ENCODE measurements at regions not wholly inside any gene's neighbourhood (a gene's known extent, or its start where the extent isn't known, plus 50 kb on each side); places are given as distances from the start of the nearest gene placed in this dataset.
"Not testable (repeated sequence)": the region's sequence is repeated elsewhere in the genome, so short reads cannot be mapped to it uniquely, and the experiment has no call there.

DNA sequence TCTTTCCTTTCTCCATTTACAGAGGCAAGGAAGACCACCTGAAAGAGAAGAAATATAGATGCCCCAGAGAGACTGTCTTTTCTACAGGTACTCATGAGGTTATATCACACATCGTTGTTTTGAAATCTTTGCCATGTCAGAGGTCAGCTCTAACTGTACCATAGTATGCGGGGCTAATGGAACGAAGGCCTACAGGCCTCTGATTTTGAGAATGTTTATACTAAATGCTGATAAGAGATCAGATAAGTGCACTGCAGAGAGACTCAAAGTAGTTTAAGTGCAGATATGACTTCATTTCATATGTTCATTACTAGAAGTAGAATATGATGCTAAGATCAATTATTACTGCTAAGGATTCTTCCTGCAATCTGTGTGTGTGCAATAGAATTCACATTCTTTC is 1005.0 kb downstream of the GALC start:
- DNase-seq (ENCODE audit: low read depth), result no peak

DNA sequence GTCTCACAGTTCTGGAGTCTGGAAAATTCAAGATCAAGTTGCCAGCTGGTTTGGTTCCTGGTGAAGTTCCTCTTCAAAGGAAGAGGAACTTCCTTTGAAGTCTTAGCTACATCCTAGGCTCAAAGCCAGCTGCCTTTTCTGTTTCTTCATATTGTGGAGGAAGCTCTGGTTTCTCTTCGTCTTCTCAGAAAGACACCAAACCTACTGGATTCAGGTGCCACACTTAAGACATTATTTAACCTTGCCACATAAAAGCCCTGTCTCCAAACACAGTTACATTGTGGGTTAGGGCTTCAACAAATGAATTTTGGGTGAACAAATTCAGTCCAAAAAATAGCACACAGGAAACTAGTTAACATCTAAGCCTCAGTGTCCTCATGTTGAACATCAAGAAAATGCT is 1019.8 kb downstream of the GALC start:
- DNase-seq (ENCODE audit: low read depth), result no peak

DNA sequence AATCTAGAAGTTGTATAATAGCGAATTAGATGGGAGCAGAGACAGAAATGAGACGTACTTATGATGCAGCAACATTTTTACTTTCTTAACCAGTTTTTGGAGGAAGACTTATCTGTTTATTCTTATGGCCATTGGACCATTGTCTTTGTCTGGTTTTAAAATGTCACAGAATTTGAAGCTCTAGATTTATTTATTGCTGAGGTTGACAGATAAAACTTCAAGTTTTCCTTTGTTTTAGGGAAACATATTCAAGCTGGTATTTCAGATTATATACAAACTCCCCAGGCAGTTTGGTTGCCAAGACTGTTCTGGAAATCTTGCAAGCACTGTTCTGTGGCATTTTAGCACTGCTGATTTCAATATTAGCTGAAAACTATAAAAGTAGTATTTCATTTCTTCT is 1021.7 kb downstream of the GALC start:
- DNase-seq (ENCODE audit: low read depth), result no peak

DNA sequence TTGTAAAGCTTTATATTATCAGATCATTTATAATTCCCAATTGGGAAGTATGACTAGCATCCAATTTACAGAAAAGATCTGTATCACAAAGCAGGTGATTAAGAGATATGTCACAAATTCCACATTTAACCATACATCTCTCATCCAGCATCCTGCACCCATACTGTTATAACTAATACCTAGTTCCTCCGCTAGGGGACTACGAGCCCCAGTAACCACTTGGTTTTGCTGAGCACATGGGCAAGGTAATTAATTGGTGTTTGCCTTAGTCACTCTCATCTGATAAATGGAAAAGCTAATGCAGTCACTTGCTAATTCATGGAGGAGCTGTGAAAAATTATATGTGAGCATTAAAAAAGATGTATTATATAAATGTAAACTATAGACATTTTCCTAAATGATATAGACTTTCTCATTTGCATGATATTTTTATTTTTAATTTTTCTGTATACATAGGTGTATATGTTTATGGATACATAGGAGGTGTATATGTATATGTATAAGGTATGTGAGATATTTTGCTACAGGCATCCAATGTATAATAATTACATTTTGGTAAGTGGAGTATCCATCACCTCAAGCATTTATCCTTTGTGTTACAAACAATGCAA is 1031.8 kb downstream of the GALC start:
- no peak for DNase-seq (ENCODE audit: low read depth)

DNA sequence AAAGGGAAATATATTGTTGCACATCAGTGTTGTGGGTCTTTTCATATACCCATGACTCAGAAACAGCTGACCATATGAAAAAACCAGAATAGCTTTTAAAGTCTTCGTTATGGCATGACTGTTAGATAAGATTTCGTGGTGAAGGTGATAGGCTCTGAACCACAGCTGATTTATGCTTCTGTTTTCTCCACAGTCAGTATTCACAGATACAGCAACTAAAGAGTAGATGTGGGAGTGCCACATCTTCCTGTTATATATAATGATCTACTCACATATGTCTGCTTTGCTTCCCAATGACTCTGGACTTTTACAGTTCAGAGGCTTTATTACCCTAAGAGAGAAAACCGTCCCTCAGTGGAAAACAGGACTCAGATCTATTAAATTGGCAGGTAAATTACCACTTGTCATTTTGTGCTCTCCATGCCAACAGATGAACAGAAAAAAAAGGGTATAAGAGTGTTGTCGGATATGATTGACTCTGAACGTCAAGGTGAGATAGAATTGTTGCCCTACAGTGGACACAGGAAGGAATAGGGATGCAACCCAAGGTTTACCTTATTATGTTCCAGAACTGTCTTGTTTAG is 1037.1 kb downstream of the GALC start:
- DNase-seq (ENCODE audit: low read depth), result no peak

DNA sequence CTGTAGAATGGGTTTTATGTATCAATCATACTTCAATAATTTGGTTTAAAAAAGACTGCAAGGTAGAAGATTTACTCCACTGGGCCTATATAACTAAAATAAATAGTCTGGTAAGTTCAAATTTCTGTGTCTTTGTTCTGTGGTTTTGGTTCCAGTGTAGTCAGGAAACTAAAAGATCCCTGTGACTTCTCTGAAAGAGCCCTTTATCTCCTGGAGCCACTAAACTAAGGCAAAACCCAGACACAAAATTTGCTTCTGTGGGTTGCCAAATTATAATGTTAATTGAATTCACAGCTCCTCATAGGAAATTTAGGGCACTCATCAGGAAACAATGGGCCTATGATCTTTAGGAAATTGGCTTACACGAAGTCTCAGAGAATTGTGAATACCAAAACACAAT is 1038.4 kb downstream of the GALC start:
- no peak for DNase-seq (ENCODE audit: low read depth)

DNA sequence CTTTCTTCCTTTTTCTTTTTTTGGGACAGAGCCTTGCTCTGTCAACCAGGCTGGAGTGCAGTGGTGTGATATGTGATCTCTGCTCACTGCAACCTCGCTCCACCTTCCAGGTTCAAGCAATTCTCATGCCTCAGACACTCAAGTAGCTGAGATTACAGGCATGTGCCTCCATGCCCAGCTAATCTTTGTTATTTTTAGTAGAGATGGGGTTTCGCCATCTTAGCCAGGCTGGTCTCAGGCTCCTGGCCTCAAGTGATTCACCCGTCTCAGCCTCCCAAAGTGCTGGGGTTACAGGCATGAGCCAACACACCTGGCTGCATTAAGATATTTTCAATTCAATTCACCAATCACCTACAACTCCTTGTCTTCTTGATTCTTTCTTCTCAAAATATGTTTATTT is 1046.5 kb downstream of the GALC start:
- no peak for DNase-seq (ENCODE audit: low read depth)

DNA sequence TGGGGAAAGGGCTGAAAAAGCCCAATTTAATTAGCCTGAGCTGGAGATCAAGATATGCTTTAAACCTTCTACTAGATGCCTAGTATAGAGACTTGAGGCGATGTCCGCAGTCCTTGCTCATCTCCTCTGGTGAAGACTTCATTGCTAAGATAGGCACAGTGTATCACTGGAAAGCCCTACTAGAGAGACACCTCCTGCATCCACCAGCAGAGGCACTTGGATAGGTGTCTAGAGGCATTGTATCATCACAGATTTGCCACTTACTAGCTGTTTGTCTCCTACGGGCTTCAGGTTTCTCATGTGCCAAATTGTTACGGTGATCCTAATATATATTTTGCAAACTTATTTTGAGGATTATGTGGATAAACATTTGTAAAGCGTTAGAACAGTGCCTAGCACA is 1048.5 kb downstream of the GALC start:
- no peak for DNase-seq (ENCODE audit: low read depth)

DNA sequence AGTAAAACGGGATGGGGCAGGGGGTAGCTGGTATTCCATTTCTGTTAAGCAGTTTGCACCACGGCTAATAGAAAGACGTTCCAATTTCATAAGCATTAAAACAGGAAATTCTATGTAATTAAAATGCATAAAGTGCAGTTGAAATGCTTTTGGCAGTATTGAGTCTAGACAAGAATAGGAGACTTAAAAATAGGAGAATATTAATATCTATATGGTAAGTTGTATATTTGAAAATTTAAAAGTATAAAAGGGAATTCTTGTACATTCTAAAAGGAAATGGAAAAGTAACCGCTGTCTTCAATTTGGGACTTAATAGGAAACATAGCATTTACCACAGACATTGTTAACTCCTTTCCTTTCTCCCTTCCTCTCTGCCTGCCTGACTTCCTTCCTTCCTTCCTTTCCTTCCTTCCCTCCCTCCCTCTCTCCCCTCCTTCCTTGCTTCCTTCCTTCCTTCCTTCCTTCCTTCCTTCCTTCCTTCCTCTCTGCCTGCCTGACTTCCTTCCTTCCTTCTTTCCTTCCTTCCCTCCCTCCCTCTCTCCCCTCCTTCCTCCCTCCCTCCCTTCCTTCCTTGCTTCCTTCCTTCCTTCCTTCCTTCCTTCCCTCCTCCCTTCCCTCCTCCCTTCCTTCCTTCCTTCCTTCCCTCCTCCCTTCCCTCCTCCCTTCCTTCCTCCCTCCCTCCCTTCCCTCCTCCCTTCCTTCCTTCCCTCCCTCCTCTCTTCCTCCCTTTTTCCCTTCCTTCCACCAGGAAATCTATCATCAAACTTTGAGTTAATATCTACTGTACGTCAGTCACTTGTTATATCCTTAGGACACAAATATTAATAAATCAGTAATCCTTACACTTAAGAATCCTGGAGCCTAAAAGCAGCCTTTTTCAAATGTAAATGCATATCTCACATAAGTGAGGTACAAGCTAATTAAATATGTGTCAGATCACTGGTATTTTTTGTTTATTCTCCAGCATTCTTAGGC is 1049.3 kb downstream of the GALC start:
- no peak for DNase-seq (ENCODE audit: low read depth)

DNA sequence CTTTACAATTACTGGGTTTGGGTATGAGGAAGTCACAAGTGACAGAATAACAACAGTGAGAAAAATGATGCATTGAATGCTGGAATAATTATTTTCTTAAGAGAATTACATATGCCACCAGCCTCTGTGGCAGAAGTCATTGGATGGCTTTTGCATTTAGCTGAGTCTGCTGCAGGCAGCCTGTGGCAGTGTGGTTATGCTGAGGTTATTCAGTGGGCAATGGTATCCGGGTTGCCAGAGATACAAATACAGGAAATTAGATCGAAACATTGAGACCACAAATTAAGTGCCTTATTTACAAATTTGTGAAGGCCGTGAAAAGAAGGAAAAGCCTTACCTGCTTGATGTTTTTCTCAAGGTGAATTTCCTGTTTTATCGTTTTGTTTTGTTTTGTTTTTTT is 1050.0 kb downstream of the GALC start:
- no peak for DNase-seq (ENCODE audit: low read depth)

DNA sequence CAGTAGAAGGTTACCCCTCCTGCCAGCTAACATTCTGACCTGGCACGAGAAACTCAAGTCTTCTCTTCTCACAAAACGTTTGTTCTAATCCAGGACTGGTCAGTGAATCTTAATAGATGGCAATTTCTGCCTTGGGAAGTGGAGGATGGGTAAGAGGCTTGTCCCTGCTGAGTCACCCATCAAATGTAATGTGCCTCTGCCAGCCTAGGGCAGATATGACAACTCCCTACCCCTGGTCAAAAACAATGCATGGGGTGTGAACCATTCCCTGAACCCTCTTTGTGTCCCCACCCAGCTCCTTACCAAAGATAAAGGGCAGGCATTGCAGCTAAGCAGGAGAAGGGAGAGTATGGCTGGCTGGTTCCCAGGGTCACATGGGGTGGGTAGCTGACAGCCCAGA is 1052.9 kb downstream of the GALC start:
- DNase-seq (ENCODE audit: low read depth), result no peak

DNA sequence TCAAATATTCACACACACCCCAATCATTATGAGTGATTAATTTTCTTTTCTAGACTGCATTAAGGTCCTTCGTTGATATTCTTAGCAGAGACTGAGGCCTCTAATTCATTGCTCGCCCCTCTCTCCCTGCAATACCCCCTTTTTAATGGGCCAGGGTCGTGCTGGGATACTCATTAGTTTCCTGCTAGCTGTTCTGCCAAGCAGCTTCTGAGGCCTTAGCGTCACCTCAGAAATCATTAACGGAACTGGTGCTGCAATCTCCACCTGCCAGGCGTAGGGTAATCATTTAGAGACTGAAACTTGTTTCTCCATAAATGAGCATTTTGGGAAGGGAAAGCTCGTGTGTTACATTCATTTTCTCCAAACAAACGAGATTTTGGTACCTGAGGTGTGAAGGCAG is 1054.7 kb downstream of the GALC start:
- DNase-seq (ENCODE audit: low read depth), result no peak

DNA sequence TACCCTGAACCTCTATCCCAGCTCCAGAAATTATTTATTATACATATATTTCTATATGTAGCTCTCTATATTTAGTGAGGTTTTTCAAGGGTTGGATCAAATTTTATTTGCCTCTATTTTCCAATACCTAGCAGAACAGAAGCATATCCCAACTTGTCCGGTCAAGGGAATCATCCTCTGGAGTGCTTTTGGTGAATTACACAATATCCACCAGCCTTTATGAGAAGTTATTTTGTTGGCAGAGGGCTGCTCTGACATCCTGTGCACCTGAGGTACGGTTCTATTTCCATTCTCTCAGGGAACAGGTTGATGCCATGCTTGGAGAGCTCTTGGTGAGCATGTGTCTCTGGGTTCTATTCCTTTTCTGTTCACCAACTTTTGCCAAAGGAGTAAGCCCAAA is 1056.4 kb downstream of the GALC start:
- no peak for DNase-seq (ENCODE audit: low read depth)

DNA sequence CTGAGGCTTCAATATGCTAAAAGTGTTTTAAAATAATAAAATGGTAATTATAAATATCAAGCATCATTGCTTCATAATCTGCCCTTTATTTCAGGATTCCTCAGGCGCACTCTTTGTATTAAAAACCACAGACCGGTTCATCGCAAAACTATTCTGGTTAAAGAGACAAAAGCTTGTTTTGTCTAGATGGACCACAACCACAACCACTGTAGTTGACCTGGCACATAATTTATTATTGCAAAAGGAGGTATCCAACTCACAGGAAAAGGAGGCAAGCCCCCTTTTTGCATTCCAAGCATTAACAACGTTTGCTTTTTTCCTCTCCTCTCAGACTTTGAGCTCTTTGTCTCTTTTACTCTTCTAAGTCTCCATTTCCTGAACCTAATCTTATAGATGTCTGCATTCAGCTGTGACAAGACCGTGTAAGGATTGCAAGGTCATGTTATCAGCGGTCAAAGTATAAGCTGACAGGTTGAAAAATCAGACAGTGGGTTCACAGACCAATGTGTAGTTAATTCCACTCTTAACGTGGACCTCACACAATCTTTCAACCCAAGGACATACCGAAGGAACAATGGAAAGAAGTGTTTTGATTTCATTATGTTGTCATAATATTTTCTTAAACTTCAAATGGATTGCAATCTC is 1057.6 kb downstream of the GALC start:
- no peak for DNase-seq (ENCODE audit: low read depth)

DNA sequence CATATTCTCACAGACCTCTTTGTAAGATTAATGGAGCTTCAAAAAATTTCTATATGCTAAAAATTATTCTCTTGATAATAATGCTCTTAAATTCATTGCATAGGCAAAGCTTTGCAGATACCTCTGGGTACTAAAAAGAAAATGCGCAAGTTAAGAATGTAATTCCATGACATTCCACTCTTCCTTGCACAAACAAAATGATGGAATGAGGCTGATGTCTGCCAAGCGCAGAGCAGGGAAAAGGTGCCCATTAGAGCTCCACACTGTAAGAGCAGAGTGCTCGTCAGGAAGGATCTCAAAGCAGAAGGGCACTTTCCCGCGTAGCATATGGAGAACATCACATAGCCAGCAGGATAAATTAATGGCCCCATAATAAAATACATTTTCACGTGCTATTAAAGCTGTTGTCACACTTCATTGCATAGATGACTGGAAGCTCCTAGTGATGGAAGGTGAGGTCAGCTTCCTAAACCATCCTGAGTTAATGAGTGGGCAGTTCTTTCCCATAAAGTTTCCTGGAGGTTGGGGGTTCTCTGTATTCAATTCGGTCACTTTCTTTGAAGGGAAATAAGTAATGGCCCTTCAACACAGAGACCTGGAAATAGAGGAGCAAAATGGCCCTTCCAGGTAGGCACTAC is 1058.9 kb downstream of the GALC start:
- DNase-seq (ENCODE audit: low read depth), result no peak

DNA sequence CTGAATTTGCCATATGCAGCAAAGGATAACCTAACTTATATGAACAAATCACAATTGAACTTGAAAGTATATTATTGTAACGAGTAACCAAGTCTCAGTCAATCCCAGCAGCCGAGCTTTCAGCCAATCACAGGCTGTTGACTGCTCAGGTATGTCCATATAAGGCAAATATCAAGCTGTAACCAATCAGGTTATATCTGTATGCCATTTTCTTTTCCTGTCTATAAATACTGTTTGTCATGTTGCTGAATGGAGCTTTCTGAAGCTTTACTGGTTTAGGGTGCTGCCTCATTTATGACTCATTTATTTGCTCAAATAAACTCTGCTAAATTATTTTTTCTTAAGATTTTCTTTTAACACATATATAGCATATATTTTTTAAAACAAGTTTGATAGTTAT is 1059.5 kb downstream of the GALC start:
- DNase-seq (ENCODE audit: low read depth), result no peak

DNA sequence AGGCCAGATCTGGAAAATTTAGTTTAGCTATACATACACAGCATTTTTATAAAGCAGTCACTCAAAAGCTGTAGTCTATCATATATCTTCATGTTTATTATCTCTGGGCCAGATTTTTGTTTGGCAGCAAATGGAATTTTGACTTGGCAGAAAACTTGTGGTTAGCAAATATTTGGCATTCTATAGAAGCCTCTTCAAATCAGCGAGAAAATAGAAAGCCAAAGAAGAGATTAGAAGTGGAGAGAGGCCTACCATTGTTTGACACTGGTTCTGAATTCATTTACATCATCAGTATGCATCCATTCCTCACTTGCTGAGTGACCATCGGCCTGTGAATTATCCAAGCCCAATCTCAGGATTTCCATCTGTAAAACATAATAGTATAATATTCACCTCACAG is 1077.6 kb downstream of the GALC start:
- DNase-seq (ENCODE audit: low read depth), result no peak

DNA sequence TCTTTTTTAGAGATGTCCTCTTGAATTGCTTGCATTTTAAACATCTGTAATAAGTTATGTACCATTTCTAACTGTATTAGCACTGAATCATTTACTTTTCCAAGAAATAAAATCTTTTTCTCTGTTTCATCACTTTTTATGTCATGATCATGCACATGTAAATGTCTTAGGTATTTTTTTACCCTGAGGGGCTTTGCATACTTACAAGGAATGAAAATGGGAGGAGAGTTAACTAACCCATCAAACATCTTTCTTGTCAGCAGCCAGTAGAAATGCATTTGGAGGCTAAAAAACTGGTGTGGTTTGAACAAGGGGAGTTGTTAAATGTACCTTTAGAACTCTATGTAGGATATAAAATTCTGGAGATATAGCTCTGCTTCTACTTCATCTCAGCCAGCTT is 1080.3 kb downstream of the GALC start:
- DNase-seq (ENCODE audit: low read depth), result no peak

DNA sequence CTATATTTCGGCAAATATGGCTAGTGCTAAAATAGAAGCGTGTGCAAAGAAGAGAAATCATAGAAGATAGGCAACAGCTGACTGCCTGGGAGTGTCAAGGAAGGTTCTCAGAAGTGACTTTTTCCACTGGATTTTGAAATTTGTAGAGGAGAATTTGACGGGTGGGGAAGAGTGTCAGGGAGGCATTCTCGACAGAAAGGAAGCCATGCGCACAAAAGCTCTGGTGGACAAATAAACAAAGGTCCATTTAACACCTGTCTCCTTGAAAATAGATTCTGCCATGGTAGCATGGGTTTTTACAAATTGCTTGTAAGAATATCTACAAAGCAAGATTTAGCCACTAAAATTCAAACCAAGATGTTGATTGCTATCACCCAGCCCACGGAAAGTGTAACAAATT is 1081.5 kb downstream of the GALC start:
- DNase-seq (ENCODE audit: low read depth), result no peak

DNA sequence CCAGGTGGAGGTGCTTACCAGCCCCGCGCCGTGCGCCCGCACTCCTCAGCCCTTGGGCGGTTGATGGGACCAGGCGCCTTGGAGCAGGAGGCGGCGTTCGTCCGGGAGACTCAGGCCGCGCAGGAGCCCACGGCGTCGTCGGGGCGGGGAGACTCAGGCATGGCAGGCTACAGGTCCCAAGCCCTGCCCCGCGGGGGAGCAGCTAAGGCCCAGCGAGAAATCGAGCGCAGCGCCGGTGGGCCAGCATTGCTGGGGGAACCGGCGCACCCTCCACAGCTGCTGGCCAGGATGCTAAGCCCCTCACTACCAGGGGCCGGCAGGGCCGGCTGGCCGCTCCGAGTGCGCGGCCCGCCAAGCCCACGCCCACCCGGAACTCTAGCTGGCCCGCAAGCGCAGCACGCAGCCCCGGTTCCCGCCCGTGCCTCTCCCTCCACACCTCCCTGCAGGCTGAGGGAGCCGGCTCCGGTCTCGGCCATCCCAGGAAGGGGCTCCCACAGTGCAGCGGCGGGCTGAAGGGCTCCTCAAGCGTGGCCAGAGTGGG is 1087.5 kb downstream of the GALC start:
- DNase-seq (ENCODE audit: low read depth), result not testable (repeated sequence)

DNA sequence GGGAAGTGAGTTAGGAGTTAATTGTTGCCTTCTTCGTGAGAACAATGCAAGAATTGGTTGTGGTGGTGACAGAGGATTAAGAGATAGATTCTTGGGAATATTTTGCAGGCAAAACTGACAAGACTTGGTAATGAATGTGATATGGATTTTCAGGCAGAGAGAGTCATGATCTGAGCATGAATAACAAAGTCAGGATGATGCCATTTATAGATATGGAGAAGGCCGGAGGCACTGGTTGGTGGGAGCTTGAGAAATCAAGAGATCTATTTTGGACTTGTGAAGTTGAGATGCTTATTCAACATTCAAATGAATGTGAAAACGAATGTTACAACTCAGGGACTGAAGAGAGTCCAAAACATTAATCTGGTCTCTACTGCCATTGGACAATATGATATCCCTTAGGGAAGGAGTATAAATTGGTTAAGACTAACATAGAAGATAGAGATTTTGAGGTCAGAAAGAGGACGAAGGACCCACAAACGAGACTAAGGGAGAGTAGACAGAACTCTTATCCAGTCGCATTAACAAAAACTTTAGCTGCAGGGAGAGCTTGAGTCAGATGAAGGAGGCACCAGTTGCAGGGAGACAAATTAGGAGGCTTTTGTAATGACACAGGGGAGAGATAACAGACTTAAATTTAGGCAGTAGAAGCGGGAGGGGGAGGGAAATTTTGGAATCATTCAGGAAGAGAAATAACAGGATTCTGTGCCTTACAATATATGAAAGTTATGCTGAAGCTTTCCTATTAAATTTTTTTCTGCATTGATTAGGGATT is 1090.6 kb downstream of the GALC start:
- no peak for DNase-seq (ENCODE audit: low read depth)
